AG09319 (cell line): ENCODE measurements at regions not wholly inside any gene's neighbourhood (a gene's known extent, or its start where the extent isn't known, plus 50 kb on each side); places are given as distances from the start of the nearest gene placed in this dataset.
A peak's percentile ranks its signal among the peaks of the same experiment; 100 is the strongest.

ENCODE experiments used
- DNase-seq: peaks from one replicate; pipeline ENCODE4 v3.0.0-alpha.2; 2010; ENCODE audit warnings: low read depth; ENCODE audit errors: extremely low read depth
- CTCF ChIP-seq: IDR thresholded peaks from 2 replicates; pipeline ENCODE4 v1.5.1; 2011; ENCODE audit warnings: low read depth, mild to moderate bottlenecking, inconsistent platforms, low read length, moderate library complexity

- no peak for TF ChIP-seq CTCF
Measured at GRCh38 chr20:17837179-17837578, 131.4 kb downstream of the SNX5 start.

GRCh38 chr20:17836303-17836861, 132.2 kb downstream of the SNX5 start:
- TF ChIP-seq CTCF, result no peak; the same call in 1 of the 2 replicates
- DNase-seq, result peak; percentile 58

More at GRCh38 chr20:17837179-17837578, 131.4 kb downstream of the SNX5 start:
- no peak for DNase-seq

- no peak for TF ChIP-seq CTCF
- no peak for DNase-seq
Measured at GRCh38 chr20:17835934-17836300, 132.7 kb downstream of the SNX5 start.

- no peak for DNase-seq
- TF ChIP-seq CTCF, result no peak
Measured at GRCh38 chr20:17835240-17835933, 133.2 kb downstream of the SNX5 start.

- TF ChIP-seq CTCF, result no peak
- no peak for DNase-seq
Measured at GRCh38 chr20:17834804-17835203, 133.8 kb downstream of the SNX5 start.

GRCh38 chr20:17833036-17833674, 133.4 kb downstream of the BANF2 start:
- TF ChIP-seq CTCF, result no peak
- DNase-seq, result no peak

GRCh38 chr20:17832236-17832915, 132.6 kb downstream of the BANF2 start:
- DNase-seq, result no peak
- no peak for TF ChIP-seq CTCF
